Stomach (tissue), 8 donors: ENCODE measurements at regions not wholly inside any gene's neighbourhood (a gene's known extent, or its start where the extent isn't known, plus 50 kb on each side); places are given as distances from the start of the nearest gene placed in this dataset.

Experiments used
- DNase-seq, 2 donors: peaks; one replicate each; pipeline versions ENCODE4 v3.0.0 to v3.0.0-alpha.2; 2013 to 2019
- H3K27ac ChIP-seq, 5 donors: fragments of 200-600 bp in 4 of 5; sonication (generic) in 4 of 5; one replicate each; pipeline ENCODE4 v1.5.1; 2013 to 2019; ENCODE audit warnings: mild to moderate bottlenecking in 1 of 5, moderate library complexity in 1 of 5
- H3K27me3 ChIP-seq, 3 donors: fragments of 200-600 bp; sonication (generic); one replicate each; pipeline ENCODE4 v1.5.1; 2017 to 2019; ENCODE audit warnings: mixed run types in 1 of 3
- H3K36me3 ChIP-seq, 4 donors: fragments of 200-600 bp; sonication (generic); 1 replicate in 3 of 4; 2 replicates in 1 of 4; pipeline ENCODE4 v1.5.1; 2016 to 2019
- H3K4me1 ChIP-seq, 4 donors: fragments of 200-600 bp; sonication (generic); one replicate each; pipeline ENCODE4 v1.5.1; 2016 to 2019
- H3K4me3 ChIP-seq, 4 donors: fragments of 200-600 bp; sonication (generic) in 3 of 4; one replicate each; pipeline ENCODE4 v1.5.1; 2016 to 2019; ENCODE audit warnings: mild to moderate bottlenecking in 1 of 4
- H3K9me3 ChIP-seq, 4 donors: fragments of 200-600 bp; sonication (generic); one replicate each; pipeline ENCODE4 v1.5.1; 2016 to 2019
- CTCF ChIP-seq, 7 experiments: fragments of 450-650 bp in 4 of 7; fragments of 200-600 bp in 3 of 7; sonication (generic) in 3 of 7; IDR thresholded peaks; one replicate each; pipeline ENCODE4 v1.5.1; 2016 to 2019; ENCODE audit warnings: antibody characterized with exemption in 7 of 7, control low read depth in 2 of 7, mild to moderate bottlenecking in 1 of 7
- EP300 ChIP-seq: sonication (generic); formaldehyde crosslinking; IDR thresholded peaks from one replicate; pipeline ENCODE4 v1.6.1; 2017; ENCODE audit warnings: antibody characterized with exemption
- POLR2A ChIP-seq, 4 donors: fragments of 450-650 bp; IDR thresholded peaks; one replicate each; pipeline ENCODE4 v1.6.1; 2016; ENCODE audit warnings: antibody characterized with exemption in 4 of 4, control low read depth in 2 of 4, mild to moderate bottlenecking in 1 of 4, moderate library complexity in 1 of 4
- POLR2AphosphoS5 ChIP-seq, 3 donors: sonication (generic); formaldehyde crosslinking; IDR thresholded peaks; one replicate each; pipeline ENCODE4 v1.6.1; 2016; ENCODE audit warnings: antibody characterized with exemption in 3 of 3
- WGBS, 5 donors: extraction: QIAGEN DNeasy Blood & Tissue Kit in 3 of 5; methylation state at CpG; one replicate each; pipeline versions ENCODE4 v1.1.5 to v1.1.7; 2013 to 2018; 5-methylcytosine and 5-hydroxymethylcytosine counted together
- intact Hi-C: fragments of 100-400 bp; cut with DNase I; formaldehyde crosslinking; loops from one replicate; pipeline ENCODE4 v1.15.1; 2023; ENCODE audit warnings: low total_unique reads
- donor health status: healthy with polysubstance abuse.
- donor health status: Bipolar disorder and iron deficiency.
- donor health status: healthy.

- Histone ChIP-seq H3K4me3 (no peak overlapping the region), H3K27ac (no peak overlapping the region), H3K9me3 (peaks cover 0 to 10% (median 3%) of the 10 kb centered on the region in 4 donors), H3K27me3 (no peaks in the 10 kb centered on the region), H3K4me1 (no peaks in the 10 kb centered on the region), H3K36me3 (no peaks in the 10 kb centered on the region)
- no peak for TF ChIP-seq EP300
- no peak for TF ChIP-seq POLR2AphosphoS5 (IDR thresholded peaks at IDR 0.05)
- no peak for TF ChIP-seq CTCF (IDR thresholded peaks at IDR 0.05)
- intact Hi-C loops = no loop called here
- no peak for DNase-seq
These were observed 847.1 kb downstream of the KCNT2 start for GRCh38 chr1:195761104-195761503.

GRCh38 chr1:195756109-195756508 is 852.1 kb downstream of the KCNT2 start:
- H3K27ac ChIP-seq = no peak overlapping the region
- H3K27me3 ChIP-seq = no peaks in the 10 kb centered on the region
- H3K36me3 ChIP-seq = no peaks in the 10 kb centered on the region
- DNase-seq = no peak
- intact Hi-C loops = no loop called here
- TF ChIP-seq POLR2A (IDR thresholded peaks at IDR 0.05) = no peak
- no peak for TF ChIP-seq POLR2AphosphoS5 (IDR thresholded peaks at IDR 0.05)
- no peak for TF ChIP-seq EP300
- TF ChIP-seq CTCF (IDR thresholded peaks at IDR 0.05) = no peak
- no peaks in the 10 kb centered on the region for H3K4me1 ChIP-seq
- H3K4me3 ChIP-seq = no peak overlapping the region
- no peaks in the 10 kb centered on the region for H3K9me3 ChIP-seq

GRCh38 chr1:195754874-195755273 is 853.4 kb downstream of the KCNT2 start:
- WGBS, 5 donors = 50 to 87% (median 64%) methylated on average over 1 of the region's 1 CpG

GRCh38 chr1:195754303-195754702 is 853.9 kb downstream of the KCNT2 start:
- Histone ChIP-seq H3K9me3 (no peaks in the 10 kb centered on the region), H3K27me3 (no peaks in the 10 kb centered on the region), H3K36me3 (no peaks in the 10 kb centered on the region), H3K4me3 (no peak overlapping the region), H3K27ac (no peak overlapping the region), H3K4me1 (no peaks in the 10 kb centered on the region)
- TF ChIP-seq EP300 (no peak), CTCF (IDR thresholded peaks at IDR 0.05) (no peak), POLR2AphosphoS5 (IDR thresholded peaks at IDR 0.05) (no peak), POLR2A (IDR thresholded peaks at IDR 0.05) (no peak)
- WGBS, 5 donors = 53 to 73% (median 71%) methylated on average over 4 of the region's 4 CpGs
- intact Hi-C loops = no loop called here
- no peak for DNase-seq

More at GRCh38 chr1:195754874-195755273, 853.4 kb downstream of the KCNT2 start:
- intact Hi-C loops = no loop called here
- Histone ChIP-seq H3K9me3 (no peaks in the 10 kb centered on the region), H3K4me3 (no peak overlapping the region), H3K36me3 (no peaks in the 10 kb centered on the region), H3K4me1 (no peaks in the 10 kb centered on the region), H3K27ac (no peak overlapping the region), H3K27me3 (no peaks in the 10 kb centered on the region)
- DNase-seq = no peak
- TF ChIP-seq POLR2A (IDR thresholded peaks at IDR 0.05) = no peak
- TF ChIP-seq CTCF (IDR thresholded peaks at IDR 0.05) = no peak
- TF ChIP-seq POLR2AphosphoS5 (IDR thresholded peaks at IDR 0.05) = no peak
- no peak for TF ChIP-seq EP300

- no peak for DNase-seq
- H3K27me3 ChIP-seq = no peaks in the 10 kb centered on the region
- TF ChIP-seq EP300 (no peak), POLR2AphosphoS5 (IDR thresholded peaks at IDR 0.05) (no peak), POLR2A (IDR thresholded peaks at IDR 0.05) (no peak), CTCF (IDR thresholded peaks at IDR 0.05) (no peak)
- H3K4me3 ChIP-seq = no peak overlapping the region
- H3K9me3 ChIP-seq = no peaks in the 10 kb centered on the region
- intact Hi-C loops = no loop called here
- no peaks in the 10 kb centered on the region for H3K4me1 ChIP-seq
- WGBS, 5 donors = 77 to 91% (median 88%) methylated on average over 1 of the region's 1 CpG
- H3K27ac ChIP-seq = no peak overlapping the region
- no peaks in the 10 kb centered on the region for H3K36me3 ChIP-seq
These were observed 859.3 kb downstream of the KCNT2 start for GRCh38 chr1:195748969-195749368.
